Chondrocyte (in vitro differentiated cells): ENCODE measurements at regions not wholly inside any gene's neighbourhood (a gene's known extent, or its start where the extent isn't known, plus 50 kb on each side); places are given as distances from the start of the nearest gene placed in this dataset.

Experiments
- DNase-seq: peaks from one replicate; pipeline ENCODE4 v3.0.0; 2021; ENCODE audit warnings: mixed read lengths, low spot score
- H3K27ac Mint-ChIP-seq: one replicate; pipeline ENCODE4 v1.8.0; 2021; ENCODE audit warnings: mild to moderate bottlenecking, moderate library complexity, mixed read lengths; ENCODE audit not compliant: unreplicated experiment
- H3K27me3 Mint-ChIP-seq: 2 replicates; pipeline ENCODE4 v1.8.0; 2021; ENCODE audit warnings: low read depth, mixed read lengths
- H3K36me3 Mint-ChIP-seq: 2 replicates; pipeline ENCODE4 v1.8.0; 2021; ENCODE audit warnings: low read depth, mixed read lengths
- H3K4me1 Mint-ChIP-seq: 2 replicates; pipeline ENCODE4 v1.8.0; 2021; ENCODE audit warnings: low read depth, mild to moderate bottlenecking, mixed read lengths
- H3K4me3 Mint-ChIP-seq: one replicate; pipeline ENCODE4 v1.8.0; 2021; ENCODE audit warnings: mild to moderate bottlenecking, moderate library complexity, mixed read lengths; ENCODE audit not compliant: unreplicated experiment
- H3K9me3 Mint-ChIP-seq: 2 replicates; pipeline ENCODE4 v1.8.0; 2021; ENCODE audit warnings: low read depth, mixed read lengths
- TF ChIP-seq, protein P1 (sequence below): fragments of 200-600 bp; sonication (generic); IDR thresholded peaks from 2 replicates; pipeline ENCODE4 v1.5.0; 2021; ENCODE audit warnings: antibody characterized with exemption, mild to moderate bottlenecking, moderate library complexity

DNA sequence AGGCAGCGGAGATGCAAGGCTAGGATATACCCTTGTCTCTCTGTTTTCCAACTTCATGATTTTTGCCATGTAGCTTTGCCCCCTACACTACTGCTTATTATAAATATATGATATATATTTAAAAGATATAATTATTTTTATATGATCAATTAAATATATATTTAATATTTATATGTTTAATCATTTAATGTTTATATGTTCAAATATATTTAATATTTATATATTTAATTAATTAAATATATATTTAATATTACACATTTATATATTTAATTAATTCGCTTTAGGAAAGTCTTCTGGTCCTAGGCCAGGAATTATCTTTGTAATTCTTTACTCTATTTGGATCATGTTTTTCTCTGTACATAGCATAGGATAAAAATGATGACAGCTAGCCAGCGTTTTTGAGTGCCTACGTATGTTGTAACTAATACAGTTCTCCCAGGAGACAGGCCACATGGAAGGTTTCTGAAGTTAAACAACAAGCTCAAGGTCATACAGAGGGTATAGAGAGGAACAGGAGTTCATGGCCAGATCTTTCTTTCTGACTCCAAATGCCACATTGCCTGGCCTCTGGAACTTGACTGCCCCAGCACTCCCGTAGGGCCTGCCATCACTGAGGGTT lies 192.5 kb downstream of the KCNA5 start:
- Mint-ChIP-seq H3K9me3 (no peaks in the 10 kb centered on the region), H3K4me3 (no peak overlapping the region), H3K27ac (no peak overlapping the region), H3K27me3 (peaks cover 23% of the 10 kb centered on the region), H3K4me1 (no peaks in the 10 kb centered on the region), H3K36me3 (no peaks in the 10 kb centered on the region)
- TF ChIP-seq, protein P1, sequence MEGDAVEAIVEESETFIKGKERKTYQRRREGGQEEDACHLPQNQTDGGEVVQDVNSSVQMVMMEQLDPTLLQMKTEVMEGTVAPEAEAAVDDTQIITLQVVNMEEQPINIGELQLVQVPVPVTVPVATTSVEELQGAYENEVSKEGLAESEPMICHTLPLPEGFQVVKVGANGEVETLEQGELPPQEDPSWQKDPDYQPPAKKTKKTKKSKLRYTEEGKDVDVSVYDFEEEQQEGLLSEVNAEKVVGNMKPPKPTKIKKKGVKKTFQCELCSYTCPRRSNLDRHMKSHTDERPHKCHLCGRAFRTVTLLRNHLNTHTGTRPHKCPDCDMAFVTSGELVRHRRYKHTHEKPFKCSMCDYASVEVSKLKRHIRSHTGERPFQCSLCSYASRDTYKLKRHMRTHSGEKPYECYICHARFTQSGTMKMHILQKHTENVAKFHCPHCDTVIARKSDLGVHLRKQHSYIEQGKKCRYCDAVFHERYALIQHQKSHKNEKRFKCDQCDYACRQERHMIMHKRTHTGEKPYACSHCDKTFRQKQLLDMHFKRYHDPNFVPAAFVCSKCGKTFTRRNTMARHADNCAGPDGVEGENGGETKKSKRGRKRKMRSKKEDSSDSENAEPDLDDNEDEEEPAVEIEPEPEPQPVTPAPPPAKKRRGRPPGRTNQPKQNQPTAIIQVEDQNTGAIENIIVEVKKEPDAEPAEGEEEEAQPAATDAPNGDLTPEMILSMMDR, result no peak
- no peak for DNase-seq

DNA sequence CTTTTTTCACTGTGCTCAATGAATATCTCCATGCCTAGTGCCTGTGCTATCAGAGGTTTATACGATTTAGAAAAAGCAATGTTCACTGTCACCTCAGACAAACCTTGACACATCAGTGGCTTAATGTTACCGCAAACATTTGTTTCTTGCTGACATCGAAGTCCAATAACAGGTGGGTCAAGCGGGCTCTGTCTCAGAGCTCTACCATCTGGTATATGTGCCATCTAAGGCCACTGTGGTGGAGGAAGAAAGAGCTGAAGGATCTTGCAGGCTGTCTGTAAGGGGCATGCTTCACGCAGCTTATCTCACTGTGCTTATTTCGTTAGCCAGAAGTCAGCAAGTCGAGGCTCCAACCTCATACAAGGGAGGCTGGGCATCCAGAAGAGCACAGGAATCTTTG lies 189.5 kb upstream of the NTF3 start:
- Mint-ChIP-seq H3K36me3 (no peaks in the 10 kb centered on the region), H3K4me1 (peaks cover 11% of the 10 kb centered on the region), H3K4me3 (no peak overlapping the region), H3K27me3 (peaks cover 18% of the 10 kb centered on the region), H3K27ac (no peak overlapping the region), H3K9me3 (no peaks in the 10 kb centered on the region)
- no peak for DNase-seq
- TF ChIP-seq, protein P1, result no peak

DNA sequence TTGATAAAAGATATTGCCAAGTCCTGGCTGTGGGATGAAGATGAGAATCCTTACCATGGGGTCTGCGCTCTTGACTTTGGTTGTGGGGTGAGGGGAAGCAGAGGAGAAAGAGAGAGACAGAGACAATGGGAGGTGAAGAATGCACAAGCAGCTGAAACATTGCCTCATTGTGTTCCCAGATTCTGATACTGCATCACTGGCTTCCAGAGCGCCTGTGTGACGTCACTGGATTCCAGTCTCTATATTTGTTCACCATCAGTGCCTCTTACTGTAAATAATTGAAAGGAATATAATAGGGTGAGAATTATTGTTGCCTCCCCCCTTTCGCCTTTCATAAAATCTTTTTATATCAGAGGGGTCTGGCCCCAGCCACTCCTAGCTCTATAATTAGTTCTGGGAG lies 188.9 kb upstream of the NTF3 start:
- Mint-ChIP-seq H3K27ac (no peak overlapping the region), H3K4me3 (no peak overlapping the region), H3K4me1 (peaks cover 11% of the 10 kb centered on the region), H3K9me3 (no peaks in the 10 kb centered on the region), H3K36me3 (no peaks in the 10 kb centered on the region), H3K27me3 (peaks cover 13% of the 10 kb centered on the region)
- no peak for DNase-seq
- TF ChIP-seq, protein P1, result no peak

DNA sequence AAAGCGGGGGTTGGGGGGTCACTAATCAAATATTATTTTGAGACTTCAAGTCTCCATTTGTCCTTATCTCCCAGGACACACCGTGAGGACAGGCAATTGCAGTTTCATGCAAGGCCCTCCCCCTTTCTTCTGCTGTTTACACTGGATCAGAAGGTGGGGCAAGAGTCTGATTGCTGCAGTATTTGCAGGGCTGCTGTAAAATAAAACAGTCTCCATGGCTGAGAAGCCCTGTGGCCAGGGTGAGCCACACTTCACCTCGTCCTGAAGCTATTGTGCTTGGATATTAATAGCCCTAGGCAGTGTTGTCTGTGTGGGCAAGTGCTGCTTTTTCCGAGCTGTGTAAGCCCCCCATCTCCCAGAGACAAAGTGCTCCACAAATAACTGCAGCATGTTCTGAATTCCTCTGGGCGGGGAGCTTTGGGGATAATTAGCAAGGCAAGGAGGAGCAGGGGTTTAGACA lies 187.4 kb upstream of the NTF3 start:
- no peak overlapping the region for H3K27ac Mint-ChIP-seq
- H3K27me3 Mint-ChIP-seq, result peaks cover 2% of the 10 kb centered on the region
- H3K4me3 Mint-ChIP-seq, result no peak overlapping the region
- no peak for DNase-seq
- H3K36me3 Mint-ChIP-seq, result no peaks in the 10 kb centered on the region
- no peaks in the 10 kb centered on the region for H3K9me3 Mint-ChIP-seq
- H3K4me1 Mint-ChIP-seq, result peaks cover 11% of the 10 kb centered on the region
- TF ChIP-seq, protein P1, result no peak

DNA sequence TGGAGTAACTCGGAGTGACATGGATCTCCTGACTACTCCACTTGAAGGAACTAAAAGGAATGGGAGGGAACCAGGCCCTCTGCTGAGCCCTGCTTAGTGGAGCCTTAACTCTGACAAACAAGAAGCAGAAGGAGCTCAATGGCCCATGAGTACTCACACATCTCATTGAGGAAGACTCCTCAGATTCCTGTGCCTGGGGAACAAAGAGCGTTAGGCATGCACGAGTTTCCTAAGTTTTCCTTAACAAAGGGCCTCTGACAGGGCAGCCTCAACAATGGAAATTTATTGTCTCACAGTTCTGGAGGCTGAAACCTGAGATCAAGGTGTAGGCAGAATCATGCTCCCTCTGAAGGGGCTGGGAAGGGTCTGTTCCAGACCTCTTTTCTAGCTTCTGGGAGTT lies 185.7 kb upstream of the NTF3 start:
- no peaks in the 10 kb centered on the region for H3K27me3 Mint-ChIP-seq
- H3K4me1 Mint-ChIP-seq, result peaks cover 11% of the 10 kb centered on the region
- no peak for DNase-seq
- no peaks in the 10 kb centered on the region for H3K36me3 Mint-ChIP-seq
- H3K27ac Mint-ChIP-seq, result no peak overlapping the region
- TF ChIP-seq, protein P1, result no peak
- no peaks in the 10 kb centered on the region for H3K9me3 Mint-ChIP-seq
- no peak overlapping the region for H3K4me3 Mint-ChIP-seq
